Loucy (cell line): ENCODE measurements at regions not wholly inside any gene's neighbourhood (a gene's known extent, or its start where the extent isn't known, plus 50 kb on each side); places are given as distances from the start of the nearest gene placed in this dataset.

Experiments used
- H2AFZ ChIP-seq: fragments of 200-600 bp; sonication (generic); 2 replicates; pipeline ENCODE4 v1.6.0; 2016; ENCODE audit warnings: antibody characterized with exemption, mild to moderate bottlenecking, low read length, moderate library complexity
- H3F3A ChIP-seq: fragments of 200-600 bp; 2 replicates; pipeline ENCODE4 v1.6.0; 2016; ENCODE audit warnings: antibody characterized with exemption, low read depth, mild to moderate bottlenecking
- H3K27me3 ChIP-seq: fragments of 200-600 bp; sonication (generic); 2 replicates; pipeline ENCODE4 v1.6.1; 2014; ENCODE audit warnings: low read length, mild to moderate bottlenecking; ENCODE audit not compliant: insufficient read depth, poor library complexity, severe bottlenecking
- H3K36me3 ChIP-seq: fragments of 200-600 bp; sonication (generic); 2 replicates; pipeline ENCODE4 v1.6.1; 2016; ENCODE audit warnings: low read length; ENCODE audit not compliant: insufficient read depth
- H3K4me1 ChIP-seq: fragments of 200-600 bp; sonication (generic); 2 replicates; pipeline ENCODE4 v1.5.1; 2014; ENCODE audit warnings: low read length, mild to moderate bottlenecking; ENCODE audit not compliant: insufficient read depth, poor library complexity, severe bottlenecking
- H3K4me2 ChIP-seq: fragments of 200-600 bp; sonication (generic); 2 replicates; pipeline ENCODE4 v1.6.0; 2014; ENCODE audit warnings: antibody characterized with exemption, low read length, low read depth, mild to moderate bottlenecking; ENCODE audit not compliant: poor library complexity, severe bottlenecking
- H3K4me3 ChIP-seq: fragments of 200-600 bp; sonication (generic); 2 replicates; pipeline ENCODE4 v1.5.1; 2014; ENCODE audit warnings: low read length, mild to moderate bottlenecking, mixed read lengths; ENCODE audit not compliant: poor library complexity, severe bottlenecking
- H3K79me2 ChIP-seq: fragments of 200-600 bp; sonication (generic); 2 replicates; pipeline ENCODE4 v1.6.1; 2014; ENCODE audit warnings: low read length; ENCODE audit not compliant: insufficient read depth
- H3K9ac ChIP-seq: fragments of 200-600 bp; sonication (generic); 2 replicates; pipeline ENCODE4 v1.6.0; 2014; ENCODE audit warnings: mild to moderate bottlenecking, low read depth, low read length, moderate library complexity; ENCODE audit not compliant: poor library complexity, severe bottlenecking
- H3K9me2 ChIP-seq: fragments of 200-600 bp; sonication (generic); replicated peaks from 2 replicates; pipeline ENCODE4 v1.6.1; 2016; ENCODE audit warnings: low read depth, low read length, mixed read lengths
- H3K9me3 ChIP-seq: fragments of 200-600 bp; sonication (generic); 2 replicates; pipeline ENCODE4 v1.6.1; 2014; ENCODE audit warnings: mild to moderate bottlenecking, antibody characterized with exemption, low read length, low read depth; ENCODE audit not compliant: insufficient read depth
- H4K20me1 ChIP-seq: fragments of 200-600 bp; sonication (generic); 2 replicates; pipeline ENCODE4 v1.6.0; 2014; ENCODE audit warnings: antibody characterized with exemption, low read length, mild to moderate bottlenecking; ENCODE audit not compliant: insufficient read depth, poor library complexity, severe bottlenecking
- CTCF ChIP-seq: fragments of 200-600 bp; sonication (generic); conservative IDR thresholded peaks from 2 replicates; pipeline ENCODE4 v1.5.1; 2014; ENCODE audit warnings: mild to moderate bottlenecking, antibody characterized with exemption, low read length
- EZH2phosphoT487 ChIP-seq: fragments of 200-600 bp; IDR thresholded peaks from 2 replicates; pipeline ENCODE4 v1.6.1; 2018; ENCODE audit warnings: antibody characterized with exemption, mild to moderate bottlenecking, moderate library complexity, borderline replicate concordance

DNA sequence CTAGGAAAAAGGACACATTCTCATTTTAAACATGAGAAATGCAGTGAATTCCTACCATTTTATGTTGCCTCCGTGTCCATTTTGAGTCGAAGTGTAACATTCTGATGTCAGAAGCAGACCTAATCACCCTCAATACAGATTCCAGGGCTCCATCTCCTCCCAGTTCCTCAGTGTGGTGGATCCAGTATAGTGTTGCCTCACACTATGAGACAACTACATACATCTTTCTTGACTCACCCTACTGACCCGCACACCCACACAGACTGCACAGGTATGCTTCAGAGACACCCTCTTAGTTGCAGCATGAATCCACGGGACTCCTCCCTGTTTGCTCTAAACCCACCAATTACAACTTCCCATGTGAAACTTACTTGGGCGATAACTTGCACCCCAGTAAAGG is 564.9 kb downstream of the SEMA5A start:
- no peaks in the 10 kb centered on the region for H3K79me2 ChIP-seq
- no peaks in the 10 kb centered on the region for H4K20me1 ChIP-seq
- no peaks in the 10 kb centered on the region for H3K36me3 ChIP-seq
- H3K9me3 ChIP-seq: no peaks in the 10 kb centered on the region
- H3K9ac ChIP-seq: no peak overlapping the region
- no peaks in the 10 kb centered on the region for H3K9me2 ChIP-seq
- no peaks in the 10 kb centered on the region for H3K4me1 ChIP-seq
- H2AFZ ChIP-seq: no peak overlapping the region
- no peaks in the 10 kb centered on the region for H3F3A ChIP-seq
- H3K4me3 ChIP-seq: no peak overlapping the region
- no peak overlapping the region for H3K4me2 ChIP-seq
- TF ChIP-seq CTCF (no peak), EZH2phosphoT487 (no peak)
- no peaks in the 10 kb centered on the region for H3K27me3 ChIP-seq

GRCh38 chr5:8981496-8981895 is 564.4 kb downstream of the SEMA5A start:
- Histone ChIP-seq H3K9ac (no peak overlapping the region), H3K27me3 (no peaks in the 10 kb centered on the region), H3K79me2 (no peaks in the 10 kb centered on the region), H2AFZ (no peak overlapping the region), H4K20me1 (no peaks in the 10 kb centered on the region), H3K9me3 (no peaks in the 10 kb centered on the region), H3K36me3 (no peaks in the 10 kb centered on the region), H3K4me3 (no peak overlapping the region), H3F3A (no peaks in the 10 kb centered on the region), H3K9me2 (no peaks in the 10 kb centered on the region), H3K4me1 (no peaks in the 10 kb centered on the region), H3K4me2 (no peak overlapping the region)
- TF ChIP-seq EZH2phosphoT487 (no peak), CTCF (no peak)

GRCh38 chr5:8984386-8984785 is 561.5 kb downstream of the SEMA5A start:
- Histone ChIP-seq H3K79me2 (no peaks in the 10 kb centered on the region), H3K36me3 (no peaks in the 10 kb centered on the region), H3K4me1 (no peaks in the 10 kb centered on the region), H3K9me2 (no peaks in the 10 kb centered on the region), H3K27me3 (no peaks in the 10 kb centered on the region), H3K4me2 (no peak overlapping the region), H4K20me1 (no peaks in the 10 kb centered on the region), H3F3A (no peaks in the 10 kb centered on the region), H3K4me3 (no peak overlapping the region), H3K9me3 (no peaks in the 10 kb centered on the region), H3K9ac (no peak overlapping the region), H2AFZ (no peak overlapping the region)
- TF ChIP-seq CTCF (no peak), EZH2phosphoT487 (no peak)
